GM19467 (cell line): ENCODE measurements at regions not wholly inside any gene's neighbourhood (a gene's known extent, or its start where the extent isn't known, plus 50 kb on each side); places are given as distances from the start of the nearest gene placed in this dataset.

ENCODE experiments used
- ATAC-seq: cut with Tn5 transposase; IDR thresholded peaks from one replicate; pipeline ENCODE4 v1.9.1; 2021; ENCODE audit warnings: mild to moderate bottlenecking, moderate library complexity; ENCODE audit not compliant: unreplicated experiment

DNA sequence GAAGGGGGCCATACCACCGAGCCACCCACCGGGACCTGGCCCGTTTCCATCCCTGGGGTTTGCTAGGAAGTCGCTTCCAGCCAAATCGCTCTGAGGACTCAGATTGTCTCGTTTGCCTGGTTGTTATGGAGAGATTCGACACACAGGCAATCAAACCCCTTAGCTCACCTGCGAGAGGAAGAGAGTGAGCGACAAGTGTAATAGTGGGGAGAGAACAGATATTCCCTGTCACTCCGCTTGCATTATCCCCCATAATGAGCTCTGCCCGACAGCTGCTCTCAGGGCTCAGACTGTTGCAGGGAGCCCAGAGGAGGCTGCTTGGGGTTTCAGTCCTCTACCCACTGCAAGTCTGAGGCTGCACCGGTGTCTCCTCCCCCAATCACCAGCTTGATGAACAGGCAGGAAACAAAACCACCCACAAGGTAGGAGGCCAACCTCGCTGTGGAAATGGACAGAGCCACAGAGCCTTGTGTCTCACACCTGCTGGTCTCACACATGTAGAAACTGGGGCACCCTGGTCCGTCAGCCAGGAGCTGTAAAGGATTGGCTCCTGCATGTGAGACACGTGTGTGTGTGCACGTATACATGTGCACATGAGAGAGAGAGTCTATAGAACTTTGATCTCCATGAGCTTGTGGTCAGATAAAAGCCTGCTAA, 351.1 kb downstream of the BUD13 start:
- no peak for ATAC-seq

DNA sequence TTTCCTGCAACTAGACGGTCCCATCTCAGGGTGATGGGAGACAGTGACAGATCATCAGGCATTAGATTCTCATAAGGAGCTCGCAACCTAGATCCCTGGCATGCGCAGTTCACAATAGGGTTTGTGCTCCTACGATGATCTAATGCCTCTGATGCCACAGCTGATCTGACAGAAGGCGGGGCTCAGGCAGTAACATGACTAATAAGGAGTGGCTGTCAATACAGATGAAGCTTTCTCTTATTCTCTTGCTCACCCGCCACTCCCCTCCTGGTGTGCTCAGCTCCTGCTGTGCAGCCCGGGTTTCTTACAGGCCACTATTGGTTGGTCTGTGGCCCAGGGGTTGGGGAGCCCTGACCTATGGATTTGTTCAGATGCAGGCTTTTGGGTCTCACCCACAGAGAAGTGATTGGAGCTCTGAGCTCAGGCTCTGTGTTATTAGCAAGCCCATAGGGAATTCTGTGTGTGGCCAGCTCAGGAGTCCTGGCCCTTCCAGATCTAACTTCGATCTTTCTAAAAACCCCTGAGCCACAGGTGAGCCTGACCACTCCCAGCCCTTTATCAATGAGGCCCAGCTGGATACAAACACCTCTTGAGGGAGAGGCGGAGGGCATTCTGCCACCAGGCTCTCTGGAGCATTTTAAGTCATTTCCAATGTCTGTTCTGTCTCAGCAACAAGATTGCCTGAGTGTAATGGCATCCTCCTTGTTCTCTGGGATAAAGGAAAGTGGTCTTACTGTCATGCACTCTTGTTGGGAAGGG, 351.8 kb downstream of the BUD13 start:
- no peak for ATAC-seq

DNA sequence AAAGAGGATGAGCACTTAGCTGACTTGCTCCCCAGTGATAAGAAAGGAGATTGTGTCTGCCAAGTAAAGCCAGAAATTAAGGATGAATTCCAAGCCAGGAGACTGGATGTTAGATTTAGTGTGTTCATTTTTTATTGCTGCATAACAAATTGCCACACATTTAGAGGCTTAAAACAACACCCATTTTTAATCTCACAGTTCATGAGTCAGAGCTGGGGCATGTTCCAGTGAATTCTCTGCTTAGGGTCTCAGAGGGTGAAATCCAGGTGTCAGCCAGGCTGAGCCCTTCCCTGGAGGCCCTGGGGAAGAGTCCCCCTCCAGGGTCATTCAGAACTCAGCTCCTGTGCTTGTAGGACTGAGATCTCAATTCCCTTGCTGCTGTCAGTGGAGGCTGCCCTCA, 352.8 kb downstream of the BUD13 start:
- no peak for ATAC-seq

DNA sequence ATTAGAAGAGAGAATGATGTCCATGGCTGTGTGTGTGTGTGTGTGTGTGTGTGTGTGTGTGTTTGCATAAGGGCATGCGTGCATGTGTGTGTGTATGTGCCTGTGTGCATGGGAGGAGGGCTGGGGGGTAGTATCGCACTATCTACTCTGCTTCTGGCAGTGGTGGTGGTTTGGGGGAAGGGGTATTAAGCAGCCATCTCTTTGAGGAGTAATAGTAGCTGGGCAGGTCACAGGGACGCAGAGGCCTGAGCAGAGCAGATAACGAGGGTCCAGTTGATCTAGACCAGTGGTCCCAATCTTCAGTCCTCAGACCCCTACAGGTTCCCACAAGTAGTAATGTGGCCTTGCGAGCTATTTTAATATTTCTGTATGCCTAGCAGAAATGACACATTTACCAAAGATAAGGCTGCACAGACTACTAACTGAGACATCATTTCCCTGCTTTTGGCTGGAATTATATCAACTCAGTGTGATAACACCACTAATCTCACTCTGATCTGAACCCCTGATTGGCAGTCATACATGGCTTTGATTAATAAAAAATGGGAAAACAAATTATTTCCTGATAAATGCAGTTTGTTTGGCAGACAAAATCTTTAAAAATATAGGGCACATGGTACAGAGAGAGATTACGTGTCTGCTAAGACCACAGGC, 354.3 kb downstream of the BUD13 start:
- no peak for ATAC-seq

DNA sequence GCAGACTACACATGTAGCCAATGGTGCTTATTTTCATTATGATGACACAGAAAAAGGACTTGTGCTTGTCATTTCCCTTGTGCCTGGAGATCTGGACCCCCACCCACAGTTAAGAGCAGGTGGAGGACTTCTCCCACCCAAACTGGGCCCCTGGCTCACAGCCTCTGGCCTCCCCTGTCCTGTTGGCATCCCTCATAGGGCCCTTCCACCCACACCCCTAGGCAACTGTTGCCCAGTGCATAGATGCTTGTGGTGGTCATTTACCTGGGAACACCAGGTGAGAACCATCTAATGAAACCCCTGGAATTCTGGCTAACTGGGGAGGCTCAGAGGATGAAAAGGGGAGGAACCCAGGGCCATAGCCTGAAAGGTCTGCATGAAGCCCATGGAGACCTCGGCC, 355.9 kb downstream of the BUD13 start:
- ATAC-seq = no peak

DNA sequence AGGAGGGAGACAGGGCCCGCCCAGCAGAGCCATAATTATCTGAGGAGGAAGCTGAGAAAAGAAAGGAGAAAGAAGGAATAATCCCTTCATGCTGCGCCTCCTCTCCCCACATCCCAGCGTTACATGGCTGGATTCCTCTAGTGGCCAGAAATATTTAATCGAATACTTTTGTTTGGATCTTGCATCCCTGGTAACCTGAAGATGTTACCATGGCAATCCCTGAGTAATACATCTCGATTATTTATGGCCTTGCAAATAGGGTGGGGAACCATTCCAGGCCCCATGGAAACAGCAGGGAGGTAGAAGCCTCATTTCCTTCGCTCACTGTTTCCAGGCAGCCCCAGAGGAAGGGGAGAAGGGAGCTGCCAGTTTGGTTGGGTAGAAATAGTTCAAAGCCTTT, 357.7 kb downstream of the BUD13 start:
- no peak for ATAC-seq

DNA sequence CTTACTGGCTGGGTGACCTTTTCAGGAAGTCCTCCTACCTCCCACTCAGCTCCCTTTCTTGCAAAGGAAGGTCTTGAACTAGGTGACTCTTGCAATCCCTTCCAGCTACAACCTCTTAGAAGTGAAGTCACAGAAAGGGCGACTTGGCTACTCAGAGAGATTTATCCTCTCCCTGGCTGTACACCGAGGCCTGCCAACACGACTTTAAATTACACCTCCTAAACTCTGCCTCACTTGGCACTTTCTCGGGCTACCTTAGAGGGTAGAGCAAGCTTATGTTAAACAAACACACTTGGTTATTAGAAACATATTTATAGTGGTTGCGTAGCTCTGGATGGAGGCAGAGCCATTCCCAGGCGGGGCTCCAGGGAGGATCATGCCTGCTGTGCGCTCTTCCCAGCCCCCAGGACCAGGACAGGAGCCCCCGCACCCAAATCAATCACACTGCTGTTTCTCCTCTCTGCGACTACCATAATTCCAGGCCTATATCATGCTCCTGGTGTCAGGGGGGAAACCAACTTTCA, 358.4 kb downstream of the BUD13 start:
- no peak for ATAC-seq

DNA sequence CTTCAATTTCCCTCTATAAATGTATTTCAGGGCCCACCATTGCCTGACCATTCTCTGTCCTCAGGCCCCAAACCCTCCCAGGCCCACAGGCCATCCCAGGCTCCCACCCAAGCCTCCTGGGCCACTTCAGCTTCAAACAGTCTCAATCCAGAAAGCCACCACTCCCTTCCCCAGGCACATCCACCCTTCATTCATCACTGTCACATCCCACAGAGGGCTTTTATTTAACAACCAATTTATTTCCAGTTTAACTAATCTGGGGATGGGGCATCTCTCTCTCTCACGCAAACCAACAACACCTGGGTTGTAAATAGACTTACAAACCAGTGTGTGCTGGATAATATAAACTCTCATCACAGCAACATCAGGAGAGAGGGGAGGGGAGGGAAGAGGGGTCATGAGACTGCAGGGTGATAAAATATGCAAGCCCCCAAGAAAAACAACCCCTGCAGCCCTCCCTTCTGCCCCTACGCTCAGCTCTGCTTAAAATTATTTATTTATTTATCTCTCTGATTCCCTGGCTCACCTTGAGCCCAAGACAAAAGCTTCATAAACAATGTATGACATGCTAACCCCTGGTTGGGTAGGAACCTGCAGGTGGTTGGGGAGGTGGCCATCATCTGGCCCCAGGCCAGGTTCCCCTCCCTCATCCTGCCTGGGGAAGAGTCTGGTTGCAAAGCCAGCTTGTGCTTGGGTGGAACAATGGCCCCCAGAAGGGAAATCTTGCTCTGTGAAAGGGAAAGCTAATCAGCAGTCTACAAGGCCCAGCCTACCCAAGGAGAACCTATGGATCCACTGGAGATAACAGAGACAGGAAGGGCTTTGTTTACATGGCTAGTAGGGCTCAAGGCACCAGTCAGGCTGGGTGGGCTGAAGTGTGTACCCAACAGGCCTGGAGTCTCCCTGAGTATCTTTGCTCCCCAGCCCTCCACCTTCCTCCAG, 359.2 kb downstream of the BUD13 start:
- no peak for ATAC-seq

DNA sequence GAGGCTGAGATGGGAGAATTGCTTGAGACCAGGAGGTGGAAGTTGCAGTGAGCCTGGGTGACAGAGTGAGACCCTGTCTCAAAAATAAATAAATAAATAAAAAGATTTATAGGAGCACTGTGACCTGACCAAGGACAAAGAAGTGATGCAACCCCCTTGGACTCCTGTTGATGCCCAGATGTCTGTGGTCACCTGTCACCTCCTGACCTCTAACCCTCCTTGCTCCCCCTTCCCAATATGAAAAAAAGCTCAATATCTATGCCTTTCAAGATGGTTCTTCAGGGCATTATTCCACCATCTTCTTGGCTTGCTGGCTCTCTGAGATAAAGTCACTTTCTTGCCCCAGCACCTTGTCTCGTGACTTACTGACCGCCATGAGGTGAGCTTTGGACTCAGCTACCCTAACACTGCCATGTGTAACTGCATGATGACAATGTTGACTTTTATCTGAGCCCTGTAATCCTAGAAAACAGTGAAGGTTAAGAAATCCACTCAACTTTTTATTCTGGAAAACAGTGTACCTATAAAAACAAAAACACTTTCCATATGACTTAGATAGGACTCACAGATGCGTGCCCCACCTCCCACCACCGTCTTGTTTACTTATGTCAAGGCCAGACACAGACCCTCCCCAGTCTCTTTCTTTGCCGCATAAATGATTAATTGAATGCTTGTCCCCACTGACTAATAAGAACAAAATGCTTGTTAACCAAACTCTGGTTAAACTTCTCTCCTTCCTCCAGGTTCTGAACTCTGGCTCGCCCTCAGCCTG, 360.5 kb downstream of the BUD13 start:
- ATAC-seq = no peak

DNA sequence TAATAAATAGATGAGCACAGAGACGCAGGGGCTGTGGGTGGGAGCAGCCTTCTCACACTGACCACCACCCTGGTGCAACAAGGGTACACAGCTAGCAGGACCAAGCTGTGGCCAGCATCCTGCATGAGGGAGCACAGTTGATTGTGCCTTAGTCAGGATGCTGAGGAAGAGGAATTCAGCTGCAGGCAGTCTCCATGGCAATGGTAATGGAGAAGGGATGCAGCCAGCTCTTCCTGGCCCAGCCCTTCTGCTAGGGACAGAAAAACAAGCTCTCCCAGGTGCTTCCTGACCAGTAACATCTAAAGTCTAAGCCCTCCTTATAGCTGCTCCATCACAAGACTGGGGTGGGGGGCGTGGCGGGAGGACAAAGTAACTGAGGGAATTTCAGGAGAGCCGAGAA, 363.5 kb downstream of the BUD13 start:
- no peak for ATAC-seq

DNA sequence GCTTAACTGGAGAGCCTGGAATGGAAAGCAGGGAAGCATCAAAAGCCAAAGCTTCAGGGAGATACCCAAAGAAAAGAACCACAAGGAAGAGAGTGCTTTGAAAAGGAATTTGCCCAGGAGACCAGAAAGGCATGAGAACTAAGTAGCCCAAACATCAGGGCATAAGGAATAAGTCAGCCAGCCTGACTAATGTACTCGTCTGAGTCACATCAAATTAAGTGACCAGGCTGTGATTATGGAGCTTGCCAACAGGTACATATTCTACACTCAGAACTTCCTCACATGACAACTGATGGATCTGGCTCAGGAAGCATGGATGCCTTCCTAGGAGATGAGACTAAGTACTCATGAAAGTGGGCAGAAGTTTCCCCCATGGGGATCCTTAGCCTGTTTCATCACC, 366.7 kb downstream of the BUD13 start:
- ATAC-seq = no peak

DNA sequence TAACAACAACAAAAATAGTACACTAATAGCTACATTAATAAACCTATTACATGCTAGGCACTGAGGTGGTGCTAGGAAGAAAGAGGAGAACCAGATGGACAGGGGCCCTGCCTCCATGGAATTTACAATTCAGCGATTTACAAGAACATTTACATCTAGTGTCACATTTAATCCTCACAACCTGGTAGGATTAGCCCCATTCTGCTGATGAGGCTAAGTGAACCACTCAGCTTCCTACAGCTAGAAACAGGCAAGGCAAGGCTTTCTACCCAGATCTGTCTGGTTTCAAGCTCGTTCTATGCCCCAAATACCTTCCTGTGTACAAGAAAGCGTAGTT, 368.4 kb downstream of the BUD13 start:
- no peak for ATAC-seq

DNA sequence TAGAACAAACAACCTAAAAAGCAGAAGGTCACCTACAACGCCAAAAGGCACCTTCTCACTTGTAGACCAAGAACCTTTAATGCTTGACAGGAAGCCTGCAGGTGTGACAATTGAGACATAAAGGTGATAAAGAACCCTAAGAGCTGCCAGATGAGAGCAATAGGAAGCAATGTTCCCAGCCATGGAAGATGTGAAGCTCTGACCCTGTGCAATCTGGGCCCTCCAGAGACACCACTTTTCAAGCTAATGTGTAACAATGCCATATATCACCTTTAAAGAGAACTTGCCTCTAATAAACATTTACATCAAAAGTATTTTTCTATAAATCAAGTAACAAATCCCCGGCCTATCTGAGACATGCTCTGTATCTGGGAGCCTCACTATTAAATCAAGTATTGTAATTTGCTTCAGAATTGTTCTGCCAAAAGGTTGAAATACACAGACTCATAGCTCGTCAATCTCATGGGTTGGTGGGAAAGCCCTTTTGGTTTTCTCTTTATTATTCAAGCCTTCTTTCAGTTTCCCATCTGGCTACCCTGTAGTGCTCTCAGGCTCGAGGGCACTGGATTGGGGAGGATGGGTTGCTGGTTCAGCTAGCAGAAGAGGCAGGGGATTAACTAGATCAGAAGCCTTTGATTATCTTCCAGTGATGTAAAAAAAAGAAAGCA, 368.9 kb downstream of the BUD13 start:
- ATAC-seq = no peak

DNA sequence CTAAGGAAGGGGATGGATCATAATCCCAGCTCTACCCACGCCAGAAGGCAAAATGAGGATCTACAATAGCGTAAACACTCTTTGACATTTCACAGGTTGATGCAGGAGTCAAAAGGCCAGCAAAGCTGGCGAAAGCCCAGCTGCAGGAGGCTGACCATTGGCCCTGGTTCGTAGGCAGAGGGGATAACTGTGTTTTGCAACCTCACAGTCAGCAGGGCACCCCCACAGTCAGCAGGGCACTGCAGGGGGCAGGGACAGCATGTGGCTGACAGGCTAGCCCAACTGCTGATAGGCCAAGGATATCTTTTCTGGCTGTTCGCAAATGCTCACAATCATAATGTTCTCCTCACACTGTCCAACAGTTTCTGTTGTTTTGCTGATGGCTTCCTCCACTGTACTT, 372.7 kb downstream of the BUD13 start:
- no peak for ATAC-seq

DNA sequence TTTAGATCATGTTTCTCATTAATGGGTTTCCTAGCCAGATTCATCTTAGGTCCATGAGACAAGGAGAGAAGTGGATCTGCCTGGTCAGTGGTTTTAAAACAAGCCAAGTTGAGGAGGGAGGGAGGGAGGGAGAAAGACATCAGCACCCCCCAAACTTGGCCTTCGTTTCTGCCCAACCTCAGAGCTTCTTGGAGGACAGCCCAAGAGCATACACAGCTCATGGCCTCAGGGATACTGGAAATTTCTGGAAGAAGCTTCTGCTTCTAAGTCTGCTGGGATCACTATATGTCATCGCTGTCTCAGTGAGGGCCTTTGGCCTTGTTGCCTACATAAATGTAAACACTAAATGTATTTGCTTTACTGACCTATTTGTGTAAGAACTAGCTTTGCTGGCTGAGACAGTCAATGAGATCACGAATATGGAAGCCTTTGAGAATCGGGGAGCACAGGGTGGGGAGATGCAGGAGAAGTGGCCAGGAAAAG, 375.1 kb downstream of the BUD13 start:
- ATAC-seq = no peak

DNA sequence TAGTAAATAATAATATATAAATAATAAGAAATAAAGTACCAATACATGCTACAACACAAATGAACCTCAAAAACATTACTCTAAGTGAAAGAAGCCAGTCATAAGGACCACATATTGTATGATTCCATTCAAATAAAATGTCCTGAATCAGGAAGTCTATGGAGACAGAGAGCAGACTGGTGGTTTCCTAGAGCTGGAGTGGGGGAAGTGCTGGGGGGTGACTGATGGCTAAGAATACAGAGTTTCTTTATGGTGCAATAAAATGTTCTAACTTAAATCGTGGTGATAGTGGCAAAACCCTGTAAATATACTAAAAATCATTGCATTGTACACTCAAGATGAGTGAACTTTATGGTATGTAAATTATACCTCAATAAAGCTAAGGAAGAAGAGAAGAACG, 376.5 kb downstream of the BUD13 start:
- no peak for ATAC-seq

DNA sequence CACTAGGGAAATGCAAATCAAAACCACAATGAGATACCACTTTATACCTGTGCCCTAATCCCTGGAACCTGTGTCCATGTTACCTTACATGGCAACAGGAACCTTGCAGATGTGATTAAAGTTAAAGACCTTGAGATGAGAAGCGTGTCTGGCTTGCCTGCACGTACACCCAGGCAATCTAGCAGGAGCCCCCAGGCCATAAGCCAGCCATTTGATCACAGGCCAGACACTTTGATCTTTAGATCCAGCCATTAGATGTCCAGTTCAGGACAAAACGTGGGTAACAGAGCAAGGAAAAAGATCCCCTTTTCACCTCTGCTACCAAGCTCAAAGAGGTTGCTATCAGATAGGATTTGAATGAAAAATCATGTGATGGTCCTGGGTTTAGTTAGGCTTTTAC, 378.8 kb downstream of the BUD13 start:
- ATAC-seq = no peak

DNA sequence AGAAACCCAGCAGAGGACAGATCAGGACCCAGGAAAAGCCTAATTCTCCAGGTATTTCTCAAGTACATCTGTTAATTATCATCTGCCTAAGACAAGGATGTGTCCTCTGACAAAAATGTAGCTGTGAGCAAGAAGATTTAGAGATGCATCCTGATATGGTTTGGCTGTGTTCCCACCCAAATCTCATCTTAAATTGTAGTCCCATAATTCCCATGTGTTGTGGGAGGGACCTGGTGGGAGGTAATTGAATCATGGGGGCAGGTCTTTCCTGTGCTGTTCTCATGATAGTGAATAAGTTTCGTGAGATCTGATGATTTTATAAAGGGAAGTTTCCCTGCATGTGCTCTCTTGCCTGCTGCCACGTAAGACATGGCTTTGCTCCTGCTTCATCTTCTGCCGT, 381.8 kb downstream of the BUD13 start:
- no peak for ATAC-seq

DNA sequence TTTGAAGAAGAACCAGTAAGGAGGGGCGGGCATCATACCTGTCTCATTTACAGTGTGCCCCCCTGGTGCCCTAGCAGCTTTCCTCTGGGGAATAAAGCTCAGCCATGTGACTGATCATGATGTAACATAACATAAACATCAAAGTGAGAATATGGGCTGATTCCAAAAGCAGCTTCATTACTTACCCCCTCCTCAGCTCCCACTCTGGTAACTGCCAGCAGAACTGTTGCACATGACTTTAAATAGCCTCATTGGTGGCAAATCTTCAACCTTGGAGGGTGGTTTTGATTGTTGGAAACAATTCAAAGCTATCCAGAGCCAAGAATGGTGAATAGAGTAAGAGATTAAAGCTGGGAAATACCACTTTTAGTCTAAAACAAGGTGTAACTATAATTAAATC, 384.6 kb downstream of the BUD13 start:
- no peak for ATAC-seq

DNA sequence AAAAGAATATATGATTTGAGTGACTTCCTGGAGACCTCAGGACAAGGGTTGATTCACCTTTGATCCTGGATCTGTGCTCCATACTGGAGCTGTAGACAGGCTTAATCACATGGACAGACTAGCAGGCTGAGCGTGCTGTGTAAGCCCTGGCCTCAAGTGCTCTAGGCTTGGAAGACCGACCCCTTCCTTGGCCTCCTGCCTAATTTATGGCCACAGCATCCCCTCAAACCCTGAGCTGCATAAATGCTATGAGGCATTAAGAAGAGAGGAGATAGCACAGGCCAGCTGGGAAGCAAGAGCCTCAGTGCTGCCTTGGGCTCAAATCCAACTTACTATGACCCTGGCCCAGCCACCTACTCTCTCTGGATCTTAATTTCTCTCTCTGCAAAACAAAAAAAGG, 385.1 kb downstream of the BUD13 start:
- no peak for ATAC-seq
